ENCODE measurements at regions not wholly inside any gene's neighbourhood (a gene's known extent, or its start where the extent isn't known, plus 50 kb on each side); places are given as distances from the start of the nearest gene placed in this dataset.

DNA sequence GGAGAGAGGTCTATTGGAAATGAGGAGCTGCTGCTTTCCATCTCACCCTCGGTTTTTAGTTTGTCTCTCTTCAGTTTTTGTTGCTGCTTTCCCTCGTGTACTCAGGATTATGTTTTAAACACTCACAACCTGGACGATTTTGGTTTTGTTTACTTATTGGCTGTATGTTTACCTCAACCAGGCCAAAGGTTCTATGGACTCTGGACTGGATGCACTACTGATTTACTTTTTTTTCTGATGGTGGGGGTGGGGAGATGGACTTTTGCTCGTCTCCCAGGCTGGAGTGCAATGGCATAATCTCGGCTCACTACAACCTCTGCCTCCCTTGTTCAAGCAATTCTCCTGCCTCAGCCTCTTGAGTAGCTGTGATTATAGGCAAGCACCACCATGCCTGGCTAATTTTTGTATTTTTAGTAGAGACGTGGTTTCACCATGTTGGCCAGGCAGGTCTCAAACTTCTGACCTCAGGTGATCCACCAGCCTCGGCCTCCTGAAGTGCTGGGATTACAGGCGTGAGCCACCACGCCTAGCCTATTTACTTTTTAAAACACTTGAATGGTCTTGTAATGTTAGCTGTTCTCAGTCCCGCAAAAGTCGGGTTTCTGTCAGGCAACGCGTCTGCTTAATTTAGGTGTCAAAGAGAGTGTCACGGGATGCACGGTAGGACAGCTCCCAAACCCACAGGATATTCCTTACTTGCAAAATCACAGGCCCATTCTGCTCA, 148.2 kb upstream of the RIPOR2 start:
- TF ChIP-seq CTCF (conservative IDR thresholded peaks at IDR 0.05), result no peak
- Histone ChIP-seq H3K56ac (ENCODE audit: insufficient read length, low read depth, low read length) (no peak overlapping the region), H3K79me2 (ENCODE audit: insufficient read depth, low read length) (peaks cover 1% of the 10 kb centered on the region; the same call in 1 of the 2 replicates), H4K8ac (replicated peaks; ENCODE audit: insufficient read length, low read depth, low read length) (no peak overlapping the region), H3K4ac (ENCODE audit: low read depth, low read length) (no peak overlapping the region), H3K4me2 (ENCODE audit: insufficient read depth, insufficient read length, low read length) (no peak overlapping the region), H2BK20ac (ENCODE audit: low read depth, low read length, poor library complexity, severe bottlenecking) (no peak overlapping the region), H3K23me2 (ENCODE audit: insufficient read length, low read depth, low read length, poor library complexity, severe bottlenecking) (no peaks in the 10 kb centered on the region), H3K27me3 (ENCODE audit: insufficient read depth, low read length) (no peaks in the 10 kb centered on the region), H3K27ac (ENCODE audit: insufficient read length, low read depth, low read length) (no peak overlapping the region), H2BK5ac (ENCODE audit: insufficient read length, low read length) (no peak overlapping the region), H2BK15ac (ENCODE audit: low read depth, low read length) (no peak overlapping the region), H3K79me1 (ENCODE audit: insufficient read depth, low read depth, low read length, poor library complexity, severe bottlenecking) (no peaks in the 10 kb centered on the region), H3K14ac (ENCODE audit: insufficient read depth, low read length) (no peak overlapping the region), H3K18ac (ENCODE audit: insufficient read length, low read depth, low read length) (no peak overlapping the region), H3K9me3 (ENCODE audit: control insufficient read depth, low read depth, low read length) (no peaks in the 10 kb centered on the region), H3K4me1 (ENCODE audit: insufficient read depth, low read length) (peaks cover 5% of the 10 kb centered on the region; the same call in 1 of the 2 replicates), H4K91ac (ENCODE audit: insufficient read length, low read depth, low read length) (no peak overlapping the region), H2BK120ac (ENCODE audit: low read depth, low read length, poor library complexity, severe bottlenecking) (no peak overlapping the region), H4K5ac (ENCODE audit: insufficient read length, low read depth, low read length) (no peak overlapping the region), H4K20me1 (ENCODE audit: control insufficient read depth, insufficient read depth, insufficient read length) (no peaks in the 10 kb centered on the region), H2AFZ (ENCODE audit: low read length) (no peak overlapping the region), H2AK5ac (ENCODE audit: insufficient read length, low read length) (no peak overlapping the region), H2BK12ac (ENCODE audit: insufficient read length, low read depth, low read length) (no peak overlapping the region), H3K9ac (ENCODE audit: extremely low read depth, insufficient read length, low read length) (no peak overlapping the region), H3T11ph (ENCODE audit: low read length) (no peak overlapping the region), H3K23ac (ENCODE audit: insufficient read length, low read depth, low read length) (no peak overlapping the region)
- H3K36me3 Mint-ChIP-seq (ENCODE audit: insufficient read depth in 1 of 3, low read depth in 3 of 3), result no peaks in the 10 kb centered on the region
- no peak overlapping the region for H3K4me3 Mint-ChIP-seq
- H3K27ac Mint-ChIP-seq, result no peak overlapping the region; a peak in 1 of 7 replicates
- WGBS (ENCODE audit: extremely low coverage, insufficient read length, low lambda C conversion rate), result no CpG with 5 or more reads among the region's 15 CpGs
- H3K4me1 Mint-ChIP-seq, result peaks cover 0 to 11% of the 10 kb centered on the region in 2 experiments; a peak in 3 of 4 replicates
- no peak for DNase-seq
- H3K9me3 Mint-ChIP-seq, result no peaks in the 10 kb centered on the region
- H3K27me3 Mint-ChIP-seq (ENCODE audit: low read depth), result no peaks in the 10 kb centered on the region

All from H9 (cell line).